DND-41 (cell line): ENCODE measurements at regions not wholly inside any gene's neighbourhood (a gene's known extent, or its start where the extent isn't known, plus 50 kb on each side); places are given as distances from the start of the nearest gene placed in this dataset.

Experiments
- ATAC-seq: fragments of 200-7000 bp; cut with Tn5 transposase; 3 replicates; pipeline ENCODE4 v1.9.1; 2021; ENCODE audit warnings: low read depth; ENCODE audit not compliant: insufficient read depth
- DNase-seq: peaks from one replicate; pipeline ENCODE4 v3.0.0-alpha.2; 2020
- H2AFZ ChIP-seq: 2 replicates; pipeline ENCODE4 v1.6.0; 2012; ENCODE audit warnings: low read depth, low read length
- H3K27ac ChIP-seq: 2 replicates; pipeline ENCODE4 v1.5.1; 2012; ENCODE audit warnings: low read length, inconsistent platforms
- H3K27me3 ChIP-seq: fragments of 200-600 bp; sonication (generic); 2 replicates; pipeline ENCODE4 v1.6.0; 2012; ENCODE audit warnings: low read length, mild to moderate bottlenecking, inconsistent platforms; ENCODE audit not compliant: insufficient read depth, poor library complexity
- H3K36me3 ChIP-seq: 2 replicates; pipeline ENCODE4 v1.5.1; 2012; ENCODE audit warnings: low read length, inconsistent platforms; ENCODE audit not compliant: insufficient read depth
- H3K4me1 ChIP-seq: 2 replicates; pipeline ENCODE4 v1.5.1; 2012; ENCODE audit warnings: mild to moderate bottlenecking, low read length; ENCODE audit not compliant: insufficient read depth
- H3K4me2 ChIP-seq: 2 replicates; pipeline ENCODE4 v1.6.0; 2012; ENCODE audit warnings: mild to moderate bottlenecking, moderate library complexity, low read length, inconsistent platforms; ENCODE audit not compliant: insufficient read depth
- H3K4me3 ChIP-seq, 2 experiments: fragments of 200-600 bp in 1 of 2; shearing (Covaris generic) in 1 of 2; 2 replicates each; pipeline ENCODE4 v1.5.1; 2012 to 2016; ENCODE audit warnings: inconsistent platforms in 2 of 2, low read length in 2 of 2, mild to moderate bottlenecking in 2 of 2, low read depth in 1 of 2, moderate library complexity in 1 of 2
- H3K79me2 ChIP-seq: 2 replicates; pipeline ENCODE4 v1.6.0; 2012; ENCODE audit warnings: low read length, inconsistent platforms; ENCODE audit not compliant: insufficient read depth
- H3K9ac ChIP-seq: 2 replicates; pipeline ENCODE4 v1.6.0; 2012; ENCODE audit warnings: low read depth, mild to moderate bottlenecking, inconsistent platforms, low read length, moderate library complexity
- H3K9me3 ChIP-seq: 2 replicates; pipeline ENCODE4 v1.5.1; 2012; ENCODE audit warnings: low read length, moderate library complexity, mild to moderate bottlenecking, inconsistent platforms; ENCODE audit not compliant: insufficient read depth, severe bottlenecking
- H4K20me1 ChIP-seq: 2 replicates; pipeline ENCODE4 v1.6.0; 2012; ENCODE audit warnings: low read length; ENCODE audit not compliant: insufficient read depth
- CTCF ChIP-seq: IDR thresholded peaks from 2 replicates; pipeline ENCODE4 v1.5.1; 2012; ENCODE audit warnings: borderline replicate concordance, low read length, moderate library complexity, mild to moderate bottlenecking; ENCODE audit not compliant: poor library complexity, severe bottlenecking; ENCODE audit errors: extremely low read depth
- EZH2 ChIP-seq: IDR thresholded peaks from 3 replicates; pipeline ENCODE4 v1.6.1; 2012; ENCODE audit warnings: borderline replicate concordance, low read depth, mild to moderate bottlenecking, moderate library complexity, low read length, inconsistent platforms; ENCODE audit not compliant: severe bottlenecking

GRCh38 chr5:86523718-86524117 lies 94.0 kb upstream of the COX7C start:
- Histone ChIP-seq H3K9ac (no peak overlapping the region), H3K27me3 (no peaks in the 10 kb centered on the region), H3K36me3 (no peaks in the 10 kb centered on the region), H3K4me3 (no peak overlapping the region), H3K9me3 (no peaks in the 10 kb centered on the region), H3K4me1 (peaks cover 23% of the 10 kb centered on the region), H3K4me2 (no peak overlapping the region), H3K79me2 (no peaks in the 10 kb centered on the region), H3K27ac (no peak overlapping the region), H4K20me1 (no peaks in the 10 kb centered on the region), H2AFZ (no peak overlapping the region)
- TF ChIP-seq EZH2 (no peak), CTCF (no peak)
- ATAC-seq (no peak), DNase-seq (no peak)

GRCh38 chr5:86525622-86526021 lies 92.1 kb upstream of the COX7C start:
- Histone ChIP-seq H3K4me2 (no peak overlapping the region), H3K9me3 (no peaks in the 10 kb centered on the region), H3K9ac (no peak overlapping the region), H3K36me3 (no peaks in the 10 kb centered on the region), H3K27ac (peak overlapping the region; percentile 44; the same call in 1 of the 2 replicates), H3K79me2 (no peaks in the 10 kb centered on the region), H3K27me3 (no peaks in the 10 kb centered on the region), H2AFZ (peak overlapping the region; percentile 33; the same call in 1 of the 2 replicates), H3K4me3 (no peak overlapping the region), H4K20me1 (no peaks in the 10 kb centered on the region), H3K4me1 (peaks cover 28% of the 10 kb centered on the region)
- TF ChIP-seq EZH2 (no peak), CTCF (no peak)
- ATAC-seq (no peak), DNase-seq (no peak)

- Histone ChIP-seq H2AFZ (no peak overlapping the region), H3K4me2 (no peak overlapping the region), H3K4me3 (no peak overlapping the region), H3K27me3 (no peaks in the 10 kb centered on the region), H4K20me1 (no peaks in the 10 kb centered on the region), H3K36me3 (no peaks in the 10 kb centered on the region), H3K9me3 (no peaks in the 10 kb centered on the region), H3K27ac (no peak overlapping the region), H3K4me1 (peaks cover 28% of the 10 kb centered on the region), H3K79me2 (no peaks in the 10 kb centered on the region), H3K9ac (no peak overlapping the region)
- peak; percentile 68 for DNase-seq
- peak; percentile 95 for ATAC-seq
- no peak for TF ChIP-seq EZH2
- TF ChIP-seq CTCF = no peak
Measured at GRCh38 chr5:86526811-86527348, 90.9 kb upstream of the COX7C start.

GRCh38 chr5:86532429-86532828 lies 85.3 kb upstream of the COX7C start:
- H3K9me3 ChIP-seq = no peaks in the 10 kb centered on the region
- no peak for DNase-seq
- TF ChIP-seq CTCF = no peak
- no peak for TF ChIP-seq EZH2

More at GRCh38 chr5:86532429-86532828, 85.3 kb upstream of the COX7C start:
- Histone ChIP-seq H3K4me2 (no peak overlapping the region), H4K20me1 (no peaks in the 10 kb centered on the region), H3K4me1 (peaks cover 6% of the 10 kb centered on the region; the same call in 1 of the 2 replicates), H2AFZ (no peak overlapping the region), H3K4me3 (no peak overlapping the region), H3K79me2 (no peaks in the 10 kb centered on the region), H3K27ac (no peak overlapping the region), H3K9ac (no peak overlapping the region), H3K36me3 (no peaks in the 10 kb centered on the region), H3K27me3 (no peaks in the 10 kb centered on the region)
- ATAC-seq = no peak
